GM23338 (cell line): ENCODE measurements at regions not wholly inside any gene's neighbourhood (a gene's known extent, or its start where the extent isn't known, plus 50 kb on each side); places are given as distances from the start of the nearest gene placed in this dataset.

Experiments
- ATAC-seq: fragments of 200-7000 bp; cut with Tn5 transposase; 3 replicates; pipeline ENCODE4 v1.9.1; 2020
- DNase-seq: peaks from one replicate; pipeline ENCODE4 v3.0.0-alpha.2; 2015; ENCODE audit warnings: low spot score
- H2AFZ ChIP-seq: fragments of 200-600 bp; sonication (generic); 2 replicates; pipeline ENCODE4 v1.8.0; 2016; ENCODE audit warnings: antibody characterized with exemption, mild to moderate bottlenecking, moderate library complexity
- H3F3A ChIP-seq: fragments of 200-600 bp; sonication (generic); replicated peaks from 2 replicates; pipeline ENCODE4 v1.8.0; 2017; ENCODE audit warnings: antibody characterized with exemption, mixed run types, low read depth
- H3K27ac ChIP-seq: fragments of 200-600 bp; sonication (generic); 2 replicates; pipeline ENCODE4 v1.6.1; 2016; ENCODE audit warnings: low read depth
- H3K27me3 ChIP-seq: fragments of 200-600 bp; sonication (generic); 2 replicates; pipeline ENCODE4 v1.8.0; 2016; ENCODE audit warnings: mild to moderate bottlenecking, mixed run types, moderate library complexity; ENCODE audit not compliant: insufficient read depth
- H3K36me3 ChIP-seq: fragments of 200-600 bp; sonication (generic); 2 replicates; pipeline ENCODE4 v1.8.0; 2016; ENCODE audit warnings: mild to moderate bottlenecking; ENCODE audit not compliant: insufficient read depth
- H3K4me1 ChIP-seq: fragments of 200-600 bp; sonication (generic); 2 replicates; pipeline ENCODE4 v1.8.0; 2016; ENCODE audit warnings: mild to moderate bottlenecking, moderate library complexity; ENCODE audit not compliant: insufficient read depth
- H3K4me2 ChIP-seq: fragments of 200-600 bp; sonication (generic); 2 replicates; pipeline ENCODE4 v1.7.1; 2017; ENCODE audit warnings: mixed run types
- H3K4me3 ChIP-seq: fragments of 200-600 bp; sonication (generic); 2 replicates; pipeline ENCODE4 v1.6.1; 2016; ENCODE audit warnings: mixed run types
- H3K79me2 ChIP-seq: fragments of 200-600 bp; sonication (generic); replicated peaks from 2 replicates; pipeline ENCODE4 v1.8.0; 2017; ENCODE audit warnings: mild to moderate bottlenecking; ENCODE audit not compliant: insufficient read depth
- H3K9me2 ChIP-seq: fragments of 200-600 bp; sonication (generic); 2 replicates; pipeline ENCODE4 v1.8.0; 2017; ENCODE audit not compliant: insufficient read depth
- H4K20me1 ChIP-seq: fragments of 200-600 bp; sonication (generic); replicated peaks from 2 replicates; pipeline ENCODE4 v1.8.0; 2017; ENCODE audit warnings: mild to moderate bottlenecking; ENCODE audit not compliant: insufficient read depth
- H3K27ac Mint-ChIP-seq: 2 replicates; pipeline ENCODE4 v1.8.0; 2020; ENCODE audit warnings: inconsistent platforms, mild to moderate bottlenecking, moderate library complexity, mixed read lengths
- H3K27me3 Mint-ChIP-seq: 3 replicates; pipeline ENCODE4 v1.8.0; 2022; ENCODE audit warnings: low read depth, mild to moderate bottlenecking, moderate library complexity, mixed read lengths, inconsistent platforms; ENCODE audit not compliant: insufficient read depth, poor library complexity
- H3K36me3 Mint-ChIP-seq: 3 replicates; pipeline ENCODE4 v1.8.0; 2021; ENCODE audit warnings: low read depth, mild to moderate bottlenecking, inconsistent platforms, moderate library complexity, mixed read lengths
- H3K4me1 Mint-ChIP-seq: 3 replicates; pipeline ENCODE4 v1.8.0; 2020; ENCODE audit warnings: mild to moderate bottlenecking, inconsistent platforms, mixed read lengths
- H3K4me3 Mint-ChIP-seq: 3 replicates; pipeline ENCODE4 v1.8.0; 2021; ENCODE audit warnings: moderate library complexity, mild to moderate bottlenecking, inconsistent platforms, mixed read lengths
- H3K9me3 Mint-ChIP-seq: 3 replicates; pipeline ENCODE4 v1.8.0; 2020; ENCODE audit warnings: moderate library complexity, mild to moderate bottlenecking, inconsistent platforms, mixed read lengths
- CREB1 ChIP-seq: fragments of 250-450 bp; sonication (Bioruptor Pico); IDR thresholded peaks from 2 replicates; pipeline ENCODE4 v1.5.0; 2020; ENCODE audit warnings: low read depth, mild to moderate bottlenecking, moderate library complexity
- CTCF ChIP-seq, 2 experiments: fragments of 200-600 bp in 1 of 2; sonication (generic) in 1 of 2; conservative IDR thresholded peaks; 2 replicates each; pipeline versions ENCODE4 v1.5.1 to v1.6.1; 2016 to 2017; ENCODE audit warnings: antibody characterized with exemption in 2 of 2, low read depth in 2 of 2, mild to moderate bottlenecking in 2 of 2, moderate library complexity in 1 of 2
- EZH2 ChIP-seq: fragments of 200-600 bp; sonication (generic); IDR thresholded peaks from one replicate; pipeline ENCODE4 v1.8.0; 2017; ENCODE audit warnings: antibody characterized with exemption, mild to moderate bottlenecking, low read depth; ENCODE audit not compliant: unreplicated experiment
- EZH2phosphoT487 ChIP-seq: fragments of 200-600 bp; sonication (generic); IDR thresholded peaks from one replicate; pipeline ENCODE4 v1.8.1; 2018; ENCODE audit warnings: antibody characterized with exemption; ENCODE audit not compliant: unreplicated experiment
- JUNB ChIP-seq: IDR thresholded peaks from one replicate; pipeline ENCODE4 v1.6.1; 2016; ENCODE audit warnings: antibody characterized with exemption; ENCODE audit not compliant: unreplicated experiment
- NANOG ChIP-seq: IDR thresholded peaks from 2 replicates; pipeline ENCODE4 v1.6.1; 2016; ENCODE audit warnings: antibody characterized with exemption, borderline replicate concordance
- POLR2AphosphoS5 ChIP-seq: IDR thresholded peaks from 2 replicates; pipeline ENCODE4 v1.6.1; 2016; ENCODE audit warnings: antibody characterized with exemption, low read depth
- REST ChIP-seq: IDR thresholded peaks from one replicate; pipeline ENCODE4 v1.6.1; 2018; ENCODE audit warnings: antibody characterized with exemption; ENCODE audit not compliant: unreplicated experiment
- STAT1 ChIP-seq: IDR thresholded peaks from one replicate; pipeline ENCODE4 v1.6.1; 2016; ENCODE audit warnings: antibody characterized with exemption; ENCODE audit not compliant: unreplicated experiment
- ZNF114 ChIP-seq: fragments of 250-450 bp; sonication (Bioruptor Pico); IDR thresholded peaks from 2 replicates; pipeline ENCODE4 v1.5.0; 2020; ENCODE audit warnings: mild to moderate bottlenecking, moderate library complexity
- ZNF331 ChIP-seq: fragments of 250-450 bp; sonication (Bioruptor Pico); IDR thresholded peaks from 2 replicates; pipeline ENCODE4 v1.5.0; 2020; ENCODE audit warnings: low read depth, mild to moderate bottlenecking, moderate library complexity
- TF ChIP-seq, protein P1 (sequence below): IDR thresholded peaks from 2 replicates; pipeline ENCODE4 v1.6.1; 2016; ENCODE audit warnings: antibody characterized with exemption

DNA sequence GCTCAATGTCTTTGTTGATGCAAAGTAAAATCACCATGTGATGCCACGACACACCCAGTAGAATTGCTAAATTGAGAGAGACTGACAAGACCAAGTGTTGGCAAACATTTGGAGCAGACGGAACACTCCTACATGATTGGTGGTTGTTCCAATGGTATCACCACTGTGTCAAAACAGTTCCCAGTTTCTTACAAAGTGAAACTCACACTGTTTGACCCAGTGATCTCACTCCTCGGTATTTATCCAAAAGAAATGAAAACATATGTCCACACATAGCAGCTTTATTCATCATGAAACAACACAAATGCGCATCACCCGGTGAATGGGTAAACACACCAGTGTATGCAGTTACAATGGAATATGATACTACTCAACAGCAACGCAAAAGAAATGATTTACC is 74.0 kb upstream of the SULF2 start:
- no peak overlapping the region for H3K4me2 ChIP-seq
- no peak overlapping the region for H2AFZ ChIP-seq
- ATAC-seq (no peak), DNase-seq (no peak)
- Mint-ChIP-seq H3K9me3 (peaks cover 30% of the 10 kb centered on the region), H3K4me1 (peaks cover 6% of the 10 kb centered on the region; the same call in 2 of the 3 replicates), H3K27me3 (peaks cover 2% of the 10 kb centered on the region), H3K36me3 (peaks cover 24% of the 10 kb centered on the region), H3K27ac (no peak overlapping the region), H3K4me3 (no peak overlapping the region)
- H3K4me1 ChIP-seq, result no peaks in the 10 kb centered on the region
- TF ChIP-seq EZH2phosphoT487 (no peak), EZH2 (no peak), ZNF331 (CRISPR knock-in tag) (no peak), REST (no peak)
- H3K36me3 ChIP-seq, result no peaks in the 10 kb centered on the region
- H3K79me2 ChIP-seq, result no peaks in the 10 kb centered on the region
- H3K4me3 ChIP-seq, result no peak overlapping the region
- no peaks in the 10 kb centered on the region; the same call in 1 of the 2 replicates for H3K9me2 ChIP-seq
- no peaks in the 10 kb centered on the region for H3F3A ChIP-seq
- H3K27me3 ChIP-seq, result no peaks in the 10 kb centered on the region
- H4K20me1 ChIP-seq, result no peaks in the 10 kb centered on the region
- H3K27ac ChIP-seq, result no peak overlapping the region

DNA sequence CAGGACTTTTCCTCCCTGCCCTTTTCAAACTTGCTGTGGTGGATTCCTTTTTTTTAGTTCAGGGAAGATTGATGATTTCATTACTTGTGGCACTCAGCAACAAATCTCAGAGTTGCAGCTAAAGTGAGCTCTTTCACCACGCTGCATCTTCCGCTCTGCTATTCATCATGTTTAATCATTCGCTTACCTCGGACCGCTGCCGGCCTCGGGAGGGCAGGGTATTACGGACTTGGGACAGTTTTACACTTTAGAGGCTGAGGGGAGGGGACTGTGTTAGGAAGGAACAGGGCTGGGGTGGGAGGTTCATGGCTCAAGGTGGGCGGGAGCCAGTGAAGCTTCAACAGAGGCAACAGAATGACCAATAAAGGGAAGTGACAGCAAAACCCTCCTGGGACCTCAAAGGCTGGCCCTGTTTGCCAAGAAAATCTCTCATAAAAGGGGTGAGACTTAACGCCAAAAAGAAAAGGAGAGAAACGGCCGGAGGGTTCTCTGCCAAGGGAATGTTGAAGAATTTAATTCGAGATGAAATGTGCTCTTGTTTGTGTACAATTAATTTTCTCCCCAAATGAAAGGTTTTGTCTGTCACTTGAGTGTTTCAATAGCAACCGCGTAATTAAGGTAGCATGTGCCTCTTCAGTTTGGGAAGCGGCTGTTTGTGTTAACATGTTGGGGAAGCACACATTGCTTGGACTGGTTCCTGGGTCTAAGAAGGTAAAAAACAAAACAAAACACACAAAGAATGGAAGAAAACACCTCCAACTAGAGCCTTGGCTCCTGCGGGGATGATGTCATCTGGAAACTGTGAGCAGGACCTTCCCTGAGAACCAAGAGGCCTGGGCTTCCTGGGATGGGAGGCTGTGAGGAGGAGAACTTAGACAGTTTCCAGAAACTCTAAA is 72.5 kb upstream of the SULF2 start:
- peaks cover 26% of the 10 kb centered on the region for H3K36me3 Mint-ChIP-seq
- Histone ChIP-seq H2AFZ (peak overlapping the region; percentile 81), H3K4me2 (no peak overlapping the region), H3K27ac (no peak overlapping the region), H3K27me3 (no peaks in the 10 kb centered on the region), H3K4me1 (no peaks in the 10 kb centered on the region), H3K79me2 (no peaks in the 10 kb centered on the region), H4K20me1 (no peaks in the 10 kb centered on the region), H3K36me3 (no peaks in the 10 kb centered on the region), H3K9me2 (no peaks in the 10 kb centered on the region; the same call in 1 of the 2 replicates), H3K4me3 (no peak overlapping the region), H3F3A (no peaks in the 10 kb centered on the region)
- H3K4me1 Mint-ChIP-seq, result peaks cover 6% of the 10 kb centered on the region; the same call in 2 of the 3 replicates
- no peak overlapping the region for H3K27ac Mint-ChIP-seq
- H3K27me3 Mint-ChIP-seq, result peaks cover 2% of the 10 kb centered on the region
- H3K4me3 Mint-ChIP-seq, result no peak overlapping the region
- DNase-seq (no peak), ATAC-seq (no peak)
- peaks cover 42% of the 10 kb centered on the region for H3K9me3 Mint-ChIP-seq
- TF ChIP-seq ZNF114 (CRISPR knock-in tag), result no peak
- TF ChIP-seq STAT1, result no peak
- TF ChIP-seq, protein P1, sequence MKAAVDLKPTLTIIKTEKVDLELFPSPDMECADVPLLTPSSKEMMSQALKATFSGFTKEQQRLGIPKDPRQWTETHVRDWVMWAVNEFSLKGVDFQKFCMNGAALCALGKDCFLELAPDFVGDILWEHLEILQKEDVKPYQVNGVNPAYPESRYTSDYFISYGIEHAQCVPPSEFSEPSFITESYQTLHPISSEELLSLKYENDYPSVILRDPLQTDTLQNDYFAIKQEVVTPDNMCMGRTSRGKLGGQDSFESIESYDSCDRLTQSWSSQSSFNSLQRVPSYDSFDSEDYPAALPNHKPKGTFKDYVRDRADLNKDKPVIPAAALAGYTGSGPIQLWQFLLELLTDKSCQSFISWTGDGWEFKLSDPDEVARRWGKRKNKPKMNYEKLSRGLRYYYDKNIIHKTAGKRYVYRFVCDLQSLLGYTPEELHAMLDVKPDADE, result no peak
- TF ChIP-seq EZH2, result no peak
- TF ChIP-seq POLR2AphosphoS5, result no peak
- no peak for TF ChIP-seq JUNB
- no peak for TF ChIP-seq NANOG
- TF ChIP-seq CTCF (conservative IDR thresholded peaks at IDR 0.05; ENCODE audit: low read depth in 2 of 2), result no peak
- no peak for TF ChIP-seq REST
- no peak for TF ChIP-seq ZNF331 (CRISPR knock-in tag)
- TF ChIP-seq CREB1 (CRISPR knock-in tag), result no peak
- TF ChIP-seq EZH2phosphoT487, result no peak
